Muscle of leg (tissue), 3 donors: ENCODE measurements at regions not wholly inside any gene's neighbourhood (a gene's known extent, or its start where the extent isn't known, plus 50 kb on each side); places are given as distances from the start of the nearest gene placed in this dataset.

ENCODE experiments used
- DNase-seq: peaks from one replicate; pipeline ENCODE4 v3.0.0; 2013
- H3K27ac ChIP-seq: one replicate; pipeline ENCODE4 v1.5.1; 2013; ENCODE audit warnings: mild to moderate bottlenecking, low read length, control low read depth
- H3K27me3 ChIP-seq: one replicate; pipeline ENCODE4 v1.6.1; 2013; ENCODE audit warnings: low read length; ENCODE audit not compliant: control insufficient read depth, insufficient read depth
- H3K36me3 ChIP-seq: one replicate; pipeline ENCODE4 v1.6.1; 2013; ENCODE audit warnings: low read length; ENCODE audit not compliant: control insufficient read depth, insufficient read depth
- H3K4me1 ChIP-seq: one replicate; pipeline ENCODE4 v1.6.1; 2013; ENCODE audit warnings: low read length; ENCODE audit not compliant: control insufficient read depth, insufficient read depth
- H3K4me3 ChIP-seq: one replicate; pipeline ENCODE4 v1.5.1; 2013; ENCODE audit warnings: low read length, control low read depth
- H3K9me3 ChIP-seq: replicated peaks from 2 replicates; pipeline ENCODE4 v1.6.1; 2013; ENCODE audit warnings: low read depth, low read length; ENCODE audit not compliant: control insufficient read depth
- WGBS: methylation state at CpG from one replicate; pipeline ENCODE4 v1.1.5; 2013; ENCODE audit warnings: missing lambda C conversion rate; ENCODE audit not compliant: insufficient coverage; 5-methylcytosine and 5-hydroxymethylcytosine counted together

- DNase-seq: no peak
- Histone ChIP-seq H3K27ac (no peak overlapping the region), H3K4me3 (no peak overlapping the region), H3K36me3 (no peaks in the 10 kb centered on the region), H3K27me3 (peaks cover 5% of the 10 kb centered on the region), H3K9me3 (peaks cover 3% of the 10 kb centered on the region), H3K4me1 (no peaks in the 10 kb centered on the region)
- no CpG with 5 or more reads among the region's 7 CpGs for whole genome bisulfite sequencing
Observed at GRCh38 chr11:123291201-123291869, 96.3 kb upstream of the CLMP start.

GRCh38 chr11:123286761-123287160 is 91.7 kb upstream of the CLMP start:
- no peaks in the 10 kb centered on the region for H3K36me3 ChIP-seq

GRCh38 chr11:123286255-123286654 is 91.2 kb upstream of the CLMP start:
- no peaks in the 10 kb centered on the region for H3K36me3 ChIP-seq
- DNase-seq: no peak
- no peak overlapping the region for H3K4me3 ChIP-seq
- peaks cover 7% of the 10 kb centered on the region for H3K27me3 ChIP-seq
- no peak overlapping the region for H3K27ac ChIP-seq
- H3K9me3 ChIP-seq: peaks cover 3% of the 10 kb centered on the region
- WGBS: no CpG with 5 or more reads among the region's 5 CpGs
- no peaks in the 10 kb centered on the region for H3K4me1 ChIP-seq

More at GRCh38 chr11:123286761-123287160, 91.7 kb upstream of the CLMP start:
- WGBS: 49% methylated on average over 2 of the region's 3 CpGs
- Histone ChIP-seq H3K4me1 (no peaks in the 10 kb centered on the region), H3K4me3 (no peak overlapping the region), H3K27me3 (peaks cover 7% of the 10 kb centered on the region), H3K27ac (no peak overlapping the region), H3K9me3 (peaks cover 3% of the 10 kb centered on the region)
- peak; percentile 35 for DNase-seq

- H3K4me3 ChIP-seq: no peak overlapping the region
- H3K4me1 ChIP-seq: no peaks in the 10 kb centered on the region
- peaks cover 3% of the 10 kb centered on the region for H3K9me3 ChIP-seq
- H3K27me3 ChIP-seq: peaks cover 7% of the 10 kb centered on the region
- DNase-seq: no peak
- H3K27ac ChIP-seq: no peak overlapping the region
- no peaks in the 10 kb centered on the region for H3K36me3 ChIP-seq
- no CpG with 5 or more reads among the region's 2 CpGs for WGBS
Observed at GRCh38 chr11:123284454-123284853, 89.4 kb upstream of the CLMP start.

GRCh38 chr11:123282597-123282996 is 87.5 kb upstream of the CLMP start:
- Histone ChIP-seq H3K4me3 (no peak overlapping the region), H3K9me3 (peaks cover 3% of the 10 kb centered on the region), H3K4me1 (no peaks in the 10 kb centered on the region), H3K27ac (no peak overlapping the region), H3K27me3 (peaks cover 7% of the 10 kb centered on the region), H3K36me3 (no peaks in the 10 kb centered on the region)
- no peak for DNase-seq
- WGBS: 80% methylated on average over 1 of the region's 6 CpGs

- H3K4me3 ChIP-seq: no peak overlapping the region
- DNase-seq: no peak
- H3K9me3 ChIP-seq: no peaks in the 10 kb centered on the region
- WGBS: no CpG with 5 or more reads among the region's 2 CpGs
- H3K36me3 ChIP-seq: no peaks in the 10 kb centered on the region
- no peaks in the 10 kb centered on the region for H3K4me1 ChIP-seq
- H3K27me3 ChIP-seq: no peaks in the 10 kb centered on the region
- H3K27ac ChIP-seq: no peak overlapping the region
Observed at GRCh38 chr11:123273616-123274015, 78.6 kb upstream of the CLMP start.

- DNase-seq: no peak
- H3K27me3 ChIP-seq: no peaks in the 10 kb centered on the region
- H3K4me3 ChIP-seq: no peak overlapping the region
- no peaks in the 10 kb centered on the region for H3K36me3 ChIP-seq
- no peak overlapping the region for H3K27ac ChIP-seq
- WGBS: 67% methylated on average over 2 of the region's 2 CpGs
- peaks cover 2% of the 10 kb centered on the region for H3K4me1 ChIP-seq
- no peaks in the 10 kb centered on the region for H3K9me3 ChIP-seq
Observed at GRCh38 chr11:123272565-123272964, 77.5 kb upstream of the CLMP start.

- Histone ChIP-seq H3K4me3 (no peak overlapping the region), H3K36me3 (no peaks in the 10 kb centered on the region), H3K4me1 (peaks cover 7% of the 10 kb centered on the region), H3K27ac (no peak overlapping the region), H3K27me3 (no peaks in the 10 kb centered on the region), H3K9me3 (no peaks in the 10 kb centered on the region)
- DNase-seq: no peak
- WGBS: 81% methylated on average over 4 of the region's 6 CpGs
Observed at GRCh38 chr11:123268156-123268555, 73.1 kb upstream of the CLMP start.

- no peak overlapping the region for H3K27ac ChIP-seq
- H3K4me3 ChIP-seq: no peak overlapping the region
- 100% methylated on average over 1 of the region's 3 CpGs for WGBS
- no peak for DNase-seq
- peaks cover 11% of the 10 kb centered on the region for H3K4me1 ChIP-seq
- H3K9me3 ChIP-seq: no peaks in the 10 kb centered on the region
- H3K27me3 ChIP-seq: peaks cover 3% of the 10 kb centered on the region
- no peaks in the 10 kb centered on the region for H3K36me3 ChIP-seq
Observed at GRCh38 chr11:123265951-123266350, 70.9 kb upstream of the CLMP start.

GRCh38 chr11:123264431-123264780 is 69.4 kb upstream of the CLMP start:
- Histone ChIP-seq H3K27me3 (peaks cover 3% of the 10 kb centered on the region), H3K27ac (no peak overlapping the region), H3K4me1 (peaks cover 11% of the 10 kb centered on the region), H3K9me3 (no peaks in the 10 kb centered on the region), H3K4me3 (no peak overlapping the region), H3K36me3 (no peaks in the 10 kb centered on the region)
- no peak for DNase-seq
- 14% methylated on average over 1 of the region's 3 CpGs for WGBS
